ENCODE measurements at regions not wholly inside any gene's neighbourhood (a gene's known extent, or its start where the extent isn't known, plus 50 kb on each side); places are given as distances from the start of the nearest gene placed in this dataset.

DNA sequence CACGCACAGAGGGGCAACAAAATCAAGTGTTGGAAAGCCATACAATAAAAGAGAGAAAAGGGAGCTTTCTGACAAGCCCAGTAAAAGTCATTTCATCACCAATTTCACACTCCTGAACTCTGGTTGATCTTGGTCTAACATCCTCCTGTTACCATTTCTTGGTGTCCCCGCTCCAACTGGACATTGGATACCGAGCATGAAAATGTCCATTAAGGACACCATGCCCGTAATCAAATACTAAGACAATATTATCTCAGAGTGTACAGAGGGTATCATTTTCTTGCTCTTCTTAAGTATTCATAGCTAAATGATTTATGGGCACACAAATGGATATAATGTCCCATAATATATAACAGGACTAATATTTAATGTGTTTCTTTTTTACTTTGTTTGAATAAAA is 218.9 kb downstream of the EPHA4 start:
- TF ChIP-seq CTCF (IDR thresholded peaks at IDR 0.05) = no peak
- intact Hi-C loops (cut with DNase I) = no loop called here
- ATAC-seq = no peak
- FAIRE-seq = no peak
- WGBS, 2 donors = 72 to 73% methylated on average over 4 of the region's 4 CpGs
- H3K4me3 ChIP-seq = no peak overlapping the region
- DNase-seq = no peak
- H3K9me3 ChIP-seq = no peaks in the 10 kb centered on the region
- no peaks in the 10 kb centered on the region for H3K36me3 ChIP-seq
- no peaks in the 10 kb centered on the region for H3K27me3 ChIP-seq
- no peak overlapping the region for H3K27ac ChIP-seq
- H3K4me1 ChIP-seq = no peaks in the 10 kb centered on the region

GRCh38 chr2:221360312-221360711 is 211.8 kb downstream of the EPHA4 start:
- no peak overlapping the region for H3K27ac ChIP-seq
- H3K36me3 ChIP-seq = no peaks in the 10 kb centered on the region
- H3K4me3 ChIP-seq = no peak overlapping the region
- no peak for TF ChIP-seq CTCF (IDR thresholded peaks at IDR 0.05)
- intact Hi-C loops (cut with DNase I) = no loop called here
- ATAC-seq (no peak), FAIRE-seq (no peak), DNase-seq (no peak)
- H3K27me3 ChIP-seq = no peaks in the 10 kb centered on the region
- 88 to 89% methylated on average over 3 of the region's 3 CpGs for WGBS, 2 donors
- no peaks in the 10 kb centered on the region for H3K9me3 ChIP-seq
- no peaks in the 10 kb centered on the region for H3K4me1 ChIP-seq

DNA sequence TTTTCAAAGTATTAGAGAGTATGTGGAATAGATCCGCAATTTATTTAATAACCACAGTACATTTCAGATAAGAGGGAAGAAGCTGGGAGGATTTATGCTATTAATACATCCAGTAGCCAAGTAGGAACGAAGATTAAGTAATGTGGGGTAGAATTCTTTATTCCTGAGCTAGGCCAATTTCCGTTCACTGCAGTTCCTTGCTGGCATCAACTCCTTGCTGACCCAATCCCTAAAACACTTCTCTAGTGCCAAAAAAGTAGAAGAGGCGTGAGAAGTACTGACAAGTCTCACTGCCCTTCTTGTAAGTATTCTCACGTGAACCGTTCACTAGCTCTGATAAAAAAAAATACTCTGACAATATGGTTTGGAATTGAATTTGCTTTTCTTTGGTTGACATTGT is 211.4 kb downstream of the EPHA4 start:
- 83 to 86% methylated on average over 6 of the region's 6 CpGs for WGBS, 2 donors
- H3K36me3 ChIP-seq = no peaks in the 10 kb centered on the region
- intact Hi-C loops (cut with DNase I) = no loop called here
- TF ChIP-seq CTCF (IDR thresholded peaks at IDR 0.05) = no peak
- H3K27ac ChIP-seq = no peak overlapping the region
- no peaks in the 10 kb centered on the region for H3K4me1 ChIP-seq
- ATAC-seq (no peak), FAIRE-seq (no peak), DNase-seq (no peak)
- no peaks in the 10 kb centered on the region for H3K27me3 ChIP-seq
- H3K4me3 ChIP-seq = no peak overlapping the region
- no peaks in the 10 kb centered on the region for H3K9me3 ChIP-seq

DNA sequence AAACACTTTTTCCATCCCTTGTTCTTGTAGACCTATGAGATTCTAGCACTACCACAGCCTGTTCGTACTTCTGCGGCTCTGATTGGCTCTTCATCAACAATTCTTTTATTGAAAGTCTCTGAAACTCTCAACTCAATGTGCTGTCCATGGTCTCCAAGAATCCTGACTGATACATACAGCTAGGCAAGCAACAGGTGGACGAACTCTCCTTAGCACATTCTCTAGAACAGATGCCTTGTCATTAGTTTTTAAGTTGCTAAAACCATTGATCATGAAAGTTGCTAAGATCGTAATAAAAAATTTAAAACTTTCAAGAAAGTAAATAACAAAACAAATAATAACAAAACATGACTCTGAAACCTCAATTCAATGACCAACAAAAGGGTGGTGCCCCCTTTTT is 210.5 kb downstream of the EPHA4 start:
- no peak for ATAC-seq

DNA sequence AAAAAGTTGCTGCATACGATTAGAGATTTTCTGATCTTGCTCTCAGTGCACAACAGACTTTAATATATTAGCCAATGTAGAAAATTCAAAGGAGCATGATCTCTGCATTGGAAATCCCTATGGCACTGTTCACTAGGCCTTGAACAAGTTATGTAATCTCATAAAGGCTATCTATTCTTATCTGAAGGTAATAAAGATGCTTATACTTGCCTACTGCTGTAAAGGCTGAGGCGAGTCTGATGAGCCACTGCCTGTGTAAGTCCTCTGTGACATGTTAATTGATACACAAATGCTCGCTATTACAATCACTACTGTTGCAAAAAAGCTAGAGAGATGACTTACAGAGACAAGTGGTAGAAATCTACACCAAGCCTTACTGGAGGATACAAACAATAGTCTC is 207.4 kb downstream of the EPHA4 start:
- H3K4me1 ChIP-seq = no peaks in the 10 kb centered on the region
- TF ChIP-seq CTCF (IDR thresholded peaks at IDR 0.05) = no peak
- no peak overlapping the region for H3K4me3 ChIP-seq
- no peak overlapping the region for H3K27ac ChIP-seq
- FAIRE-seq = no peak
- no peaks in the 10 kb centered on the region for H3K27me3 ChIP-seq
- DNase-seq = no peak
- no peaks in the 10 kb centered on the region for H3K36me3 ChIP-seq
- intact Hi-C loops (cut with DNase I) = no loop called here
- no peak for ATAC-seq
- 85 to 94% methylated on average over 3 of the region's 3 CpGs for WGBS, 2 donors
- H3K9me3 ChIP-seq = no peaks in the 10 kb centered on the region

More for the DNA sequence above, 210.5 kb downstream of the EPHA4 start:
- no peak overlapping the region for H3K27ac ChIP-seq
- FAIRE-seq = no peak
- TF ChIP-seq CTCF (IDR thresholded peaks at IDR 0.05) = no peak
- no peaks in the 10 kb centered on the region for H3K9me3 ChIP-seq
- H3K27me3 ChIP-seq = no peaks in the 10 kb centered on the region
- intact Hi-C loops (cut with DNase I) = no loop called here
- no peaks in the 10 kb centered on the region for H3K36me3 ChIP-seq
- no peak for DNase-seq
- WGBS, 2 donors = 88 to 91% methylated on average over 4 of the region's 4 CpGs
- no peak overlapping the region for H3K4me3 ChIP-seq
- no peaks in the 10 kb centered on the region for H3K4me1 ChIP-seq

Small RNA genes in the stretch of these regions (microRNA-seq; reads per million reads assigned to microRNA genes)
- 0 reads per million in 2 donors for gene MIR4268

Measured in pancreas (tissue), 10 donors.